Suprapubic skin (tissue), 4 donors: ENCODE measurements at regions not wholly inside any gene's neighbourhood (a gene's known extent, or its start where the extent isn't known, plus 50 kb on each side); places are given as distances from the start of the nearest gene placed in this dataset.

Experiments
- EP300 ChIP-seq: sonication (generic); formaldehyde crosslinking; IDR thresholded peaks from one replicate; pipeline ENCODE4 v1.6.1; 2017; ENCODE audit warnings: antibody characterized with exemption
- POLR2A ChIP-seq, 2 donors: fragments of 450-650 bp; IDR thresholded peaks; one replicate each; pipeline ENCODE4 v1.6.1; 2017; ENCODE audit warnings: antibody characterized with exemption in 2 of 2, mild to moderate bottlenecking in 2 of 2, moderate library complexity in 2 of 2
- POLR2AphosphoS5 ChIP-seq, 3 donors: sonication (generic); formaldehyde crosslinking; IDR thresholded peaks; one replicate each; pipeline ENCODE4 v1.6.1; 2017; ENCODE audit warnings: antibody characterized with exemption in 3 of 3

- TF ChIP-seq POLR2A (IDR thresholded peaks at IDR 0.05) (no peak), EP300 (no peak), POLR2AphosphoS5 (IDR thresholded peaks at IDR 0.05) (no peak)
Measured at GRCh38 chr10:123535386-123535785, 130.8 kb upstream of the GPR26 start.
